ENCODE measurements at regions not wholly inside any gene's neighbourhood (a gene's known extent, or its start where the extent isn't known, plus 50 kb on each side); places are given as distances from the start of the nearest gene placed in this dataset.

DNA sequence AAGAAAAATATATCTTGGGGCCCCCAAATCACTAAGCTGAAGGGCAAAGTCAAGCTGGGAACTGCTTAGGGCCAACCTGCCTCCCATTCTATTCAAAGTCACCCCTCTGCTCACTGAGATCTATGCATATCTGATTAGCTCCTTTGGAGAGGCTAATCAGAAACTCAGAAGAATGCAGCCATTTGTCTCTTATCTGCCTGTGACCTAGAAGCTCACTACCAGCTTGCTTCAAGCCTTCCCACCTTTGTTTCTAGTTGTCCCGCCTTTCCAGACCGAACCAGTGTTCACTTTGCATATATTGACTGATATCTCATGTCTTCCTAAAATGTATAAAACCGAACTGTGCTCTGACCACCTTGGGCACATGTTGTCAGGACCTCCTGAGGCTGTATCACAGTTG lies 479.4 kb downstream of the METTL4 start:
- H3K9ac ChIP-seq (ENCODE audit: low read depth in 1 of 2, low read length in 2 of 2): no peak overlapping the region
- DNase-seq (ENCODE audit: low spot score): no peak
- WGBS: 53% methylated on average over 3 of the region's 3 CpGs
- no peaks in the 10 kb centered on the region for H3K4me1 ChIP-seq (ENCODE audit: control insufficient read depth in 4 of 4, insufficient read depth in 4 of 4, low read length in 3 of 4)
- H3K36me3 ChIP-seq (ENCODE audit: control insufficient read depth in 4 of 4, insufficient read depth in 3 of 4, low read depth in 1 of 4, low read length in 3 of 4): no peaks in the 10 kb centered on the region
- TF ChIP-seq, protein P1, sequence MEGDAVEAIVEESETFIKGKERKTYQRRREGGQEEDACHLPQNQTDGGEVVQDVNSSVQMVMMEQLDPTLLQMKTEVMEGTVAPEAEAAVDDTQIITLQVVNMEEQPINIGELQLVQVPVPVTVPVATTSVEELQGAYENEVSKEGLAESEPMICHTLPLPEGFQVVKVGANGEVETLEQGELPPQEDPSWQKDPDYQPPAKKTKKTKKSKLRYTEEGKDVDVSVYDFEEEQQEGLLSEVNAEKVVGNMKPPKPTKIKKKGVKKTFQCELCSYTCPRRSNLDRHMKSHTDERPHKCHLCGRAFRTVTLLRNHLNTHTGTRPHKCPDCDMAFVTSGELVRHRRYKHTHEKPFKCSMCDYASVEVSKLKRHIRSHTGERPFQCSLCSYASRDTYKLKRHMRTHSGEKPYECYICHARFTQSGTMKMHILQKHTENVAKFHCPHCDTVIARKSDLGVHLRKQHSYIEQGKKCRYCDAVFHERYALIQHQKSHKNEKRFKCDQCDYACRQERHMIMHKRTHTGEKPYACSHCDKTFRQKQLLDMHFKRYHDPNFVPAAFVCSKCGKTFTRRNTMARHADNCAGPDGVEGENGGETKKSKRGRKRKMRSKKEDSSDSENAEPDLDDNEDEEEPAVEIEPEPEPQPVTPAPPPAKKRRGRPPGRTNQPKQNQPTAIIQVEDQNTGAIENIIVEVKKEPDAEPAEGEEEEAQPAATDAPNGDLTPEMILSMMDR (IDR thresholded peaks at IDR 0.05; ENCODE audit: low read depth, low read length, missing input control): no peak
- TF ChIP-seq, protein P2, sequence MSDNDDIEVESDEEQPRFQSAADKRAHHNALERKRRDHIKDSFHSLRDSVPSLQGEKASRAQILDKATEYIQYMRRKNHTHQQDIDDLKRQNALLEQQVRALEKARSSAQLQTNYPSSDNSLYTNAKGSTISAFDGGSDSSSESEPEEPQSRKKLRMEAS (IDR thresholded peaks at IDR 0.05): no peak
- TF ChIP-seq JUND (IDR thresholded peaks at IDR 0.05): no peak
- no peak for TF ChIP-seq YY1 (IDR thresholded peaks at IDR 0.05)
- TF ChIP-seq HNF4A (conservative IDR thresholded peaks at IDR 0.05): no peak
- TF ChIP-seq, protein P3, sequence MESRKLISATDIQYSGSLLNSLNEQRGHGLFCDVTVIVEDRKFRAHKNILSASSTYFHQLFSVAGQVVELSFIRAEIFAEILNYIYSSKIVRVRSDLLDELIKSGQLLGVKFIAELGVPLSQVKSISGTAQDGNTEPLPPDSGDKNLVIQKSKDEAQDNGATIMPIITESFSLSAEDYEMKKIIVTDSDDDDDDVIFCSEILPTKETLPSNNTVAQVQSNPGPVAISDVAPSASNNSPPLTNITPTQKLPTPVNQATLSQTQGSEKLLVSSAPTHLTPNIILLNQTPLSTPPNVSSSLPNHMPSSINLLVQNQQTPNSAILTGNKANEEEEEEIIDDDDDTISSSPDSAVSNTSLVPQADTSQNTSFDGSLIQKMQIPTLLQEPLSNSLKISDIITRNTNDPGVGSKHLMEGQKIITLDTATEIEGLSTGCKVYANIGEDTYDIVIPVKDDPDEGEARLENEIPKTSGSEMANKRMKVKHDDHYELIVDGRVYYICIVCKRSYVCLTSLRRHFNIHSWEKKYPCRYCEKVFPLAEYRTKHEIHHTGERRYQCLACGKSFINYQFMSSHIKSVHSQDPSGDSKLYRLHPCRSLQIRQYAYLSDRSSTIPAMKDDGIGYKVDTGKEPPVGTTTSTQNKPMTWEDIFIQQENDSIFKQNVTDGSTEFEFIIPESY (IDR thresholded peaks at IDR 0.05): no peak
- TF ChIP-seq, protein P4, sequence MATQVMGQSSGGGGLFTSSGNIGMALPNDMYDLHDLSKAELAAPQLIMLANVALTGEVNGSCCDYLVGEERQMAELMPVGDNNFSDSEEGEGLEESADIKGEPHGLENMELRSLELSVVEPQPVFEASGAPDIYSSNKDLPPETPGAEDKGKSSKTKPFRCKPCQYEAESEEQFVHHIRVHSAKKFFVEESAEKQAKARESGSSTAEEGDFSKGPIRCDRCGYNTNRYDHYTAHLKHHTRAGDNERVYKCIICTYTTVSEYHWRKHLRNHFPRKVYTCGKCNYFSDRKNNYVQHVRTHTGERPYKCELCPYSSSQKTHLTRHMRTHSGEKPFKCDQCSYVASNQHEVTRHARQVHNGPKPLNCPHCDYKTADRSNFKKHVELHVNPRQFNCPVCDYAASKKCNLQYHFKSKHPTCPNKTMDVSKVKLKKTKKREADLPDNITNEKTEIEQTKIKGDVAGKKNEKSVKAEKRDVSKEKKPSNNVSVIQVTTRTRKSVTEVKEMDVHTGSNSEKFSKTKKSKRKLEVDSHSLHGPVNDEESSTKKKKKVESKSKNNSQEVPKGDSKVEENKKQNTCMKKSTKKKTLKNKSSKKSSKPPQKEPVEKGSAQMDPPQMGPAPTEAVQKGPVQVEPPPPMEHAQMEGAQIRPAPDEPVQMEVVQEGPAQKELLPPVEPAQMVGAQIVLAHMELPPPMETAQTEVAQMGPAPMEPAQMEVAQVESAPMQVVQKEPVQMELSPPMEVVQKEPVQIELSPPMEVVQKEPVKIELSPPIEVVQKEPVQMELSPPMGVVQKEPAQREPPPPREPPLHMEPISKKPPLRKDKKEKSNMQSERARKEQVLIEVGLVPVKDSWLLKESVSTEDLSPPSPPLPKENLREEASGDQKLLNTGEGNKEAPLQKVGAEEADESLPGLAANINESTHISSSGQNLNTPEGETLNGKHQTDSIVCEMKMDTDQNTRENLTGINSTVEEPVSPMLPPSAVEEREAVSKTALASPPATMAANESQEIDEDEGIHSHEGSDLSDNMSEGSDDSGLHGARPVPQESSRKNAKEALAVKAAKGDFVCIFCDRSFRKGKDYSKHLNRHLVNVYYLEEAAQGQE (IDR thresholded peaks at IDR 0.05): no peak
- TF ChIP-seq, protein P5, sequence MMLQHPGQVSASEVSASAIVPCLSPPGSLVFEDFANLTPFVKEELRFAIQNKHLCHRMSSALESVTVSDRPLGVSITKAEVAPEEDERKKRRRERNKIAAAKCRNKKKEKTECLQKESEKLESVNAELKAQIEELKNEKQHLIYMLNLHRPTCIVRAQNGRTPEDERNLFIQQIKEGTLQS (IDR thresholded peaks at IDR 0.05): no peak
- TF ChIP-seq SP1 (IDR thresholded peaks at IDR 0.05): no peak
- TF ChIP-seq HNF4G (IDR thresholded peaks at IDR 0.05): no peak
- no peak for TF ChIP-seq EGR1 (IDR thresholded peaks at IDR 0.05; ENCODE audit: low read depth in 2 of 2)
- TF ChIP-seq TAF1 (conservative IDR thresholded peaks at IDR 0.05): no peak
- no peak for TF ChIP-seq FOXA2 (IDR thresholded peaks at IDR 0.05)
- no peak for TF ChIP-seq RXRA (IDR thresholded peaks at IDR 0.05)
- no peak for TF ChIP-seq GABPA (IDR thresholded peaks at IDR 0.05 in 1 of 2, conservative IDR thresholded peaks at IDR 0.05 in 1 of 2)
- TF ChIP-seq FOXA1 (IDR thresholded peaks at IDR 0.05): no peak
- no peak for TF ChIP-seq RAD21 (IDR thresholded peaks at IDR 0.05)
- no peaks in the 10 kb centered on the region for H3K9me3 ChIP-seq (ENCODE audit: control insufficient read depth in 4 of 4, low read length in 3 of 4)
- H3K27ac ChIP-seq (ENCODE audit: low read depth in 1 of 2, low read length in 2 of 2): no peak overlapping the region
- H3K4me3 ChIP-seq (ENCODE audit: low read depth in 1 of 3, low read length in 3 of 3): no peak overlapping the region
- no peaks in the 10 kb centered on the region for H3K27me3 ChIP-seq (ENCODE audit: control insufficient read depth in 4 of 4, insufficient read depth in 4 of 4, low read length in 3 of 4)

DNA sequence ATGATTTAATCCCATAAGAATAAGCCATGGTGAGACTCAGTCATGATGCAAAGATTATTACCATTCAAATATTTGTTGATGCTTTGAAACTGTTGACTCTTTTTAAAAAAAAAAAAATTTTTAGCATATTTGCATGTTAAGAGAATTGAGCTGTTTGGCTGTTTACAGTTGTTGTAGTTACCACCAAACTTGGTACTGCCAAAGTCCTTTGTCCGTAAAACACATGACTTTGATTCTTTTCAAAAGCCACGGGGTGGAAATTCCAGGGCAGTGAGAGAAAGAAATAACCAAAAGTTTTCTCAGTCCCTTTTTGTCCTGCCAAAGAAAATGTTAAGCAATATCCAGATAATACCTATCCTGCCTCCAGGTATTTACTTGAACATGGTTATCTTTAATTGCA lies 474.8 kb downstream of the METTL4 start:
- Histone ChIP-seq H3K4me3 (ENCODE audit: low read depth in 1 of 3, low read length in 3 of 3) (no peak overlapping the region), H3K27ac (ENCODE audit: low read depth in 1 of 2, low read length in 2 of 2) (no peak overlapping the region), H3K4me1 (ENCODE audit: control insufficient read depth in 4 of 4, insufficient read depth in 4 of 4, low read length in 3 of 4) (no peaks in the 10 kb centered on the region), H3K9ac (ENCODE audit: low read depth in 1 of 2, low read length in 2 of 2) (no peak overlapping the region), H3K9me3 (ENCODE audit: control insufficient read depth in 4 of 4, low read length in 3 of 4) (no peaks in the 10 kb centered on the region), H3K27me3 (ENCODE audit: control insufficient read depth in 4 of 4, insufficient read depth in 4 of 4, low read length in 3 of 4) (no peaks in the 10 kb centered on the region), H3K36me3 (ENCODE audit: control insufficient read depth in 4 of 4, insufficient read depth in 3 of 4, low read depth in 1 of 4, low read length in 3 of 4) (no peaks in the 10 kb centered on the region)
- WGBS: 79% methylated on average over 2 of the region's 2 CpGs
- no peak for DNase-seq (ENCODE audit: low spot score)
- TF ChIP-seq HNF4A (conservative IDR thresholded peaks at IDR 0.05): no peak
- TF ChIP-seq RAD21 (IDR thresholded peaks at IDR 0.05): no peak
- no peak for TF ChIP-seq SP1 (IDR thresholded peaks at IDR 0.05)
- TF ChIP-seq RXRA (IDR thresholded peaks at IDR 0.05): no peak
- TF ChIP-seq, protein P1 (IDR thresholded peaks at IDR 0.05; ENCODE audit: low read depth, low read length, missing input control): no peak
- TF ChIP-seq GABPA (IDR thresholded peaks at IDR 0.05 in 1 of 2, conservative IDR thresholded peaks at IDR 0.05 in 1 of 2): no peak
- TF ChIP-seq, protein P3 (IDR thresholded peaks at IDR 0.05): no peak
- no peak for TF ChIP-seq HNF4G (IDR thresholded peaks at IDR 0.05)
